Stomach (tissue), 8 donors: ENCODE measurements at regions not wholly inside any gene's neighbourhood (a gene's known extent, or its start where the extent isn't known, plus 50 kb on each side); places are given as distances from the start of the nearest gene placed in this dataset.

Source experiments
- DNase-seq, 2 donors: peaks; one replicate each; pipeline versions ENCODE4 v3.0.0 to v3.0.0-alpha.2; 2013 to 2019
- H3K27ac ChIP-seq, 5 donors: fragments of 200-600 bp in 4 of 5; sonication (generic) in 4 of 5; one replicate each; pipeline ENCODE4 v1.5.1; 2013 to 2019; ENCODE audit warnings: mild to moderate bottlenecking in 1 of 5, moderate library complexity in 1 of 5
- H3K27me3 ChIP-seq, 3 donors: fragments of 200-600 bp; sonication (generic); one replicate each; pipeline ENCODE4 v1.5.1; 2017 to 2019; ENCODE audit warnings: mixed run types in 1 of 3
- H3K36me3 ChIP-seq, 4 donors: fragments of 200-600 bp; sonication (generic); 1 replicate in 3 of 4; 2 replicates in 1 of 4; pipeline ENCODE4 v1.5.1; 2016 to 2019
- H3K4me1 ChIP-seq, 4 donors: fragments of 200-600 bp; sonication (generic); one replicate each; pipeline ENCODE4 v1.5.1; 2016 to 2019
- H3K4me3 ChIP-seq, 4 donors: fragments of 200-600 bp; sonication (generic) in 3 of 4; one replicate each; pipeline ENCODE4 v1.5.1; 2016 to 2019; ENCODE audit warnings: mild to moderate bottlenecking in 1 of 4
- H3K9me3 ChIP-seq, 4 donors: fragments of 200-600 bp; sonication (generic); one replicate each; pipeline ENCODE4 v1.5.1; 2016 to 2019
- EP300 ChIP-seq: sonication (generic); formaldehyde crosslinking; IDR thresholded peaks from one replicate; pipeline ENCODE4 v1.6.1; 2017; ENCODE audit warnings: antibody characterized with exemption
- POLR2A ChIP-seq, 4 donors: fragments of 450-650 bp; IDR thresholded peaks; one replicate each; pipeline ENCODE4 v1.6.1; 2016; ENCODE audit warnings: antibody characterized with exemption in 4 of 4, control low read depth in 2 of 4, mild to moderate bottlenecking in 1 of 4, moderate library complexity in 1 of 4
- POLR2AphosphoS5 ChIP-seq, 3 donors: sonication (generic); formaldehyde crosslinking; IDR thresholded peaks; one replicate each; pipeline ENCODE4 v1.6.1; 2016; ENCODE audit warnings: antibody characterized with exemption in 3 of 3
- WGBS, 5 donors: extraction: QIAGEN DNeasy Blood & Tissue Kit in 3 of 5; methylation state at CpG; one replicate each; pipeline versions ENCODE4 v1.1.5 to v1.1.7; 2013 to 2018; 5-methylcytosine and 5-hydroxymethylcytosine counted together
- intact Hi-C: fragments of 100-400 bp; cut with DNase I; formaldehyde crosslinking; loops from one replicate; pipeline ENCODE4 v1.15.1; 2023; ENCODE audit warnings: low total_unique reads
- TF ChIP-seq, protein P1 (sequence below), 7 experiments: fragments of 450-650 bp in 4 of 7; fragments of 200-600 bp in 3 of 7; sonication (generic) in 3 of 7; IDR thresholded peaks; one replicate each; pipeline ENCODE4 v1.5.1; 2016 to 2019; ENCODE audit warnings: antibody characterized with exemption in 7 of 7, control low read depth in 2 of 7, mild to moderate bottlenecking in 1 of 7
- donor health status: healthy with polysubstance abuse.
- donor health status: Bipolar disorder and iron deficiency.
- donor health status: healthy.

DNA sequence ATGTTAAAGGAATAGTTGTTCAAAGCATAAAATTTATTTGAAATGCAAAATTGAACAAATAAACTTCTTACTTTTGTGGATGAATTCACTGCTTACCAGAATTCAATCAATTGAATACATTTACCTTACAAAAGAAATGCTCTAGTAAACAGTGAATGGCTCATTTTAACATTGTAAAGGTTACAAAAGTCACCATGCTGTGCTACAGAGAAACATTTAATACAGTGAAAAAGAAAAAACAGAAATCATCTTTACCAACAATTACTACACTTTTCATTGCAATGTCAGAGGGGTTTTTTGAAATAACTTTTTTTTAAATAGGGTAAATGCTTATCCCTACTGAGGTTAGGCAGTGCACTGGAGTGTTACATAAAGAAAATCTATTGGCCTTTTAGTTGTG lies 853.0 kb downstream of the NCAM2 start:
- Histone ChIP-seq H3K4me3 (no peak overlapping the region), H3K4me1 (no peaks in the 10 kb centered on the region), H3K9me3 (peaks cover 0 to 15% (median 8%) of the 10 kb centered on the region in 4 donors), H3K27me3 (no peaks in the 10 kb centered on the region), H3K27ac (no peak overlapping the region), H3K36me3 (no peaks in the 10 kb centered on the region)
- DNase-seq = no peak
- TF ChIP-seq POLR2A (IDR thresholded peaks at IDR 0.05) = no peak
- TF ChIP-seq, protein P1, sequence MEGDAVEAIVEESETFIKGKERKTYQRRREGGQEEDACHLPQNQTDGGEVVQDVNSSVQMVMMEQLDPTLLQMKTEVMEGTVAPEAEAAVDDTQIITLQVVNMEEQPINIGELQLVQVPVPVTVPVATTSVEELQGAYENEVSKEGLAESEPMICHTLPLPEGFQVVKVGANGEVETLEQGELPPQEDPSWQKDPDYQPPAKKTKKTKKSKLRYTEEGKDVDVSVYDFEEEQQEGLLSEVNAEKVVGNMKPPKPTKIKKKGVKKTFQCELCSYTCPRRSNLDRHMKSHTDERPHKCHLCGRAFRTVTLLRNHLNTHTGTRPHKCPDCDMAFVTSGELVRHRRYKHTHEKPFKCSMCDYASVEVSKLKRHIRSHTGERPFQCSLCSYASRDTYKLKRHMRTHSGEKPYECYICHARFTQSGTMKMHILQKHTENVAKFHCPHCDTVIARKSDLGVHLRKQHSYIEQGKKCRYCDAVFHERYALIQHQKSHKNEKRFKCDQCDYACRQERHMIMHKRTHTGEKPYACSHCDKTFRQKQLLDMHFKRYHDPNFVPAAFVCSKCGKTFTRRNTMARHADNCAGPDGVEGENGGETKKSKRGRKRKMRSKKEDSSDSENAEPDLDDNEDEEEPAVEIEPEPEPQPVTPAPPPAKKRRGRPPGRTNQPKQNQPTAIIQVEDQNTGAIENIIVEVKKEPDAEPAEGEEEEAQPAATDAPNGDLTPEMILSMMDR (IDR thresholded peaks at IDR 0.05) = no peak
- no peak for TF ChIP-seq EP300
- no peak for TF ChIP-seq POLR2AphosphoS5 (IDR thresholded peaks at IDR 0.05)
- intact Hi-C loops = no loop called here

DNA sequence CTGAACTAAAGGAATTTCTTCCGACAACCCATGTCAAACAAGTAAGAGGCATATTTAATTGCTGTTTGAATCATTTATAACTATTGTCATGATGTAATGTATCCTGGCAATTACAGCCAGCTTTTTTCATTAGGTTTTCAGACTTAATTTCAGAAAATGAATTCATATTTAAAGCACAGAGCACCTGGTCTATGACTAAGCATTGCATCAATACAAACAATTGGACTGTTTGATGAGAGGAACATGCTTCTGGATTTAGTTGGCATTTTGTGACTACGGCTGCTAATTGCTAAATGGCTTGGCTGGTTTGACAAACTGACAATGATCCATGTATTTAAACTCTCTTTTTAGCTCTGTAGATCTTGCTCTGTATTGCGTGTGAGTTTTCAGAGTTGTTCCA lies 853.4 kb downstream of the NCAM2 start:
- H3K27ac ChIP-seq = no peak overlapping the region
- WGBS, 5 donors = 55 to 73% (median 60%) methylated on average over 3 of the region's 3 CpGs
- no peaks in the 10 kb centered on the region for H3K27me3 ChIP-seq
- H3K4me1 ChIP-seq = no peaks in the 10 kb centered on the region
- no peaks in the 10 kb centered on the region for H3K36me3 ChIP-seq
- DNase-seq = no peak
- TF ChIP-seq POLR2A (IDR thresholded peaks at IDR 0.05) = no peak
- TF ChIP-seq, protein P1 (IDR thresholded peaks at IDR 0.05) = no peak
- TF ChIP-seq POLR2AphosphoS5 (IDR thresholded peaks at IDR 0.05) = no peak
- TF ChIP-seq EP300 = no peak
- no peak overlapping the region for H3K4me3 ChIP-seq
- H3K9me3 ChIP-seq = peaks cover 0 to 15% (median 8%) of the 10 kb centered on the region in 4 donors
- intact Hi-C loops = no loop called here

DNA sequence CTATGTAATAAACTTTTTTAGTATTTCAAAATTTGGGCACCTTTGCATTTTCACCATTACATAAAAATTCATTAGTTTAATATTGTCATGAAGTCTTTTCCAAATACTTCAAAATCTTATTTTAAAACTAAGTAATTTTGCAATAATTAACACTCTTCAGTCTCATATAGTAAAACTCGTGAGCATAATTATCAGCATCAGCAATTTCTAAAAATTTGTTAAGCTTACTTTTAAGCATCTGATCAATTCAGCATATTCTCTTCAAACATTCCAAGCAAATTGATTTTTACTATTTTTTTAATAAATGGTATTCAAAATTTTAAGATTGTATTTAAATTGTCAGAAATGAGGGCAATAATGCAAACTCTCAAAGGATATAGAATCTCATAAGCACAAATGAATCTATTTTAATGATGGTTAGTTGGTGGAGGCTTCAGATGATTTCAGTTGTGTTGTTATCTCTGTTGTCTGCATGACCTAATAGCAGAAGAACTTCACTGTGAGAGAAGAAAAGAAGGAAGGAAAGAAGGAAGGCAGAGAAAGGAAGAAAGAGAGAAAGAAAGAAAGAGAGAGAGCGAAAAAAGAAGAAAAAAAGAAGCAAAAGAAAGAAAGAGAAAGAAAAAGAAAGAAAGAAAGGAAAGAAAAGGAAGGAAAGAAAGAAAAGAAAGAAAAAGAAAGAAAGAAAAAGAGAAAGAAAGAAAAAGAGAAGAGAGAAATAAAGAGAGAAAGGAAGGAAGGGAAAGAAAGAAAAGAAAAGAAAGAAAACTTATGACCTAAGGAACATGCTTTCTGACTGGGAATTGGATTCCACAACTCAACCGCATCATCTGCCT lies 860.5 kb downstream of the NCAM2 start:
- Histone ChIP-seq H3K27me3 (no peaks in the 10 kb centered on the region), H3K27ac (no peak overlapping the region), H3K4me1 (peaks cover 0 to 8% (median 0%) of the 10 kb centered on the region in 4 donors), H3K36me3 (no peaks in the 10 kb centered on the region), H3K4me3 (no peak overlapping the region), H3K9me3 (peaks cover 0 to 15% (median 9%) of the 10 kb centered on the region in 4 donors)
- no peak for TF ChIP-seq EP300
- no peak for TF ChIP-seq POLR2A (IDR thresholded peaks at IDR 0.05)
- TF ChIP-seq, protein P1 (IDR thresholded peaks at IDR 0.05) = no peak
- no peak for TF ChIP-seq POLR2AphosphoS5 (IDR thresholded peaks at IDR 0.05)
- WGBS, 5 donors = 76 to 89% (median 88%) methylated on average over 3 of the region's 3 CpGs
- no peak for DNase-seq
- intact Hi-C loops = no loop called here

DNA sequence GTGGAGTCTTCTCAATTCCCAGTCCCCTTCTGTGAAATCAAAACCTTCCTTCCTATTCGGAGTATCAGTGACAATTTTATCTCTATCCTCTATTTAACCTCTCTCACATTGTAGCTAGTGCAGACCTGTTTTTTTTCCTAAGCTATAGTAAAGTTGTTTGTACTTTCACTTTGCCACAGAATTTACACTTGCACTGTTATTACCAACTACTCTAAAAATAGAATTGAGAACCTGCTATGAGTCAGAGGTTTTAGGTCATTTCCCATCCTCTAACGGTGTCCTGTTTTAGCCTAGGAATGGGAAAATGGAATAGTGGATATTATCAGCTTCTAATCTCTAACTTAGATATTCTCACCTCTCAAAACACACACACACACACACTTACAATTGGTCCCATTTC lies 862.7 kb downstream of the NCAM2 start:
- DNase-seq = peak in 1 of 2 donors; percentile 11
- no peak overlapping the region for H3K27ac ChIP-seq
- no peak for TF ChIP-seq EP300
- TF ChIP-seq, protein P1 (IDR thresholded peaks at IDR 0.05) = no peak
- TF ChIP-seq POLR2AphosphoS5 (IDR thresholded peaks at IDR 0.05) = no peak
- no peak for TF ChIP-seq POLR2A (IDR thresholded peaks at IDR 0.05)

More for the DNA sequence above, 862.7 kb downstream of the NCAM2 start:
- Histone ChIP-seq H3K4me1 (peaks cover 0 to 8% (median 0%) of the 10 kb centered on the region in 4 donors), H3K27me3 (no peaks in the 10 kb centered on the region), H3K9me3 (peaks cover 0 to 6% (median 2%) of the 10 kb centered on the region in 4 donors), H3K4me3 (no peak overlapping the region), H3K36me3 (no peaks in the 10 kb centered on the region)
- intact Hi-C loops = no loop called here
- 17 to 26% (median 21%) methylated on average over 2 of the region's 2 CpGs for WGBS, 5 donors
